ENCODE measurements at regions not wholly inside any gene's neighbourhood (a gene's known extent, or its start where the extent isn't known, plus 50 kb on each side); places are given as distances from the start of the nearest gene placed in this dataset.

- no peak for DNase-seq
These were observed 315.8 kb downstream of the ZNF516 start for GRCh38 chr18:76179257-76179656.

GRCh38 chr18:76177160-76177559 is 317.9 kb downstream of the ZNF516 start:
- no peak for DNase-seq

- DNase-seq: no peak
These were observed 320.6 kb downstream of the ZNF516 start for GRCh38 chr18:76174451-76174850.

GRCh38 chr18:76169733-76170132 is 325.3 kb downstream of the ZNF516 start:
- DNase-seq: no peak

- DNase-seq: no peak
These were observed 327.0 kb downstream of the ZNF516 start for GRCh38 chr18:76167845-76168621.

- DNase-seq: no peak
These were observed 327.6 kb downstream of the ZNF516 start for GRCh38 chr18:76167410-76167809.

- no peak for DNase-seq
These were observed 332.2 kb downstream of the ZNF516 start for GRCh38 chr18:76162886-76163285.

- no peak for DNase-seq
These were observed 333.1 kb downstream of the ZNF516 start for GRCh38 chr18:76161983-76162382.

GRCh38 chr18:76153691-76154090 is 341.4 kb downstream of the ZNF516 start:
- DNase-seq: no peak

- no peak for DNase-seq
These were observed 345.3 kb downstream of the ZNF516 start for GRCh38 chr18:76149734-76150133.

GRCh38 chr18:76149284-76149683 is 345.8 kb downstream of the ZNF516 start:
- DNase-seq: no peak

GRCh38 chr18:76145521-76146376 is 349.3 kb downstream of the ZNF516 start:
- DNase-seq: no peak

- no peak for DNase-seq
These were observed 350.2 kb downstream of the ZNF516 start for GRCh38 chr18:76144844-76145243.

- no peak for DNase-seq
These were observed 352.4 kb downstream of the ZNF516 start for GRCh38 chr18:76142611-76143010.

- DNase-seq: no peak
These were observed 355.2 kb downstream of the ZNF516 start for GRCh38 chr18:76139844-76140243.

GRCh38 chr18:76137216-76137615 is 357.8 kb downstream of the ZNF516 start:
- DNase-seq: no peak

- DNase-seq: no peak
These were observed 358.3 kb downstream of the ZNF516 start for GRCh38 chr18:76136701-76137100.

- no peak for DNase-seq
These were observed 360.4 kb downstream of the ZNF516 start for GRCh38 chr18:76134628-76135027.

GRCh38 chr18:76133873-76134272 is 361.2 kb downstream of the ZNF516 start:
- no peak for DNase-seq

- DNase-seq: no peak
These were observed 363.3 kb downstream of the ZNF516 start for GRCh38 chr18:76131738-76132137.

- no peak for DNase-seq
These were observed 364.2 kb downstream of the ZNF516 start for GRCh38 chr18:76130845-76131244.

- DNase-seq: no peak
These were observed 368.7 kb downstream of the ZNF516 start for GRCh38 chr18:76126327-76126726.

GRCh38 chr18:76121011-76121410 is 374.0 kb downstream of the ZNF516 start:
- DNase-seq: no peak

- no peak for DNase-seq
These were observed 379.5 kb downstream of the ZNF516 start for GRCh38 chr18:76115580-76115979.

All from CD4-positive, alpha-beta T cell treated with Interleukin-4 for 1 hour (primary cell).